Right lobe of liver (tissue), 6 donors: ENCODE measurements at regions not wholly inside any gene's neighbourhood (a gene's known extent, or its start where the extent isn't known, plus 50 kb on each side); places are given as distances from the start of the nearest gene placed in this dataset.

Source experiments
- ATAC-seq, 4 donors: fragments of 200-7000 bp; cut with Tn5 transposase; one replicate each; pipeline ENCODE4 v1.9.1; 2020; ENCODE audit warnings: mild to moderate bottlenecking in 4 of 4, moderate library complexity in 4 of 4
- DNase-seq, 3 donors: peaks; one replicate each; pipeline ENCODE4 v3.0.0-alpha.2; 2020
- H3K27ac ChIP-seq, 3 donors: fragments of 200-600 bp; one replicate each; pipeline ENCODE4 v1.8.0; 2022
- H3K27me3 ChIP-seq, 2 donors: fragments of 200-600 bp; one replicate each; pipeline ENCODE4 v1.8.0; 2022
- H3K36me3 ChIP-seq, 4 donors: fragments of 200-600 bp; sonication (generic) in 1 of 4; one replicate each; pipeline versions ENCODE4 v1.5.1 to v1.8.0; 2017 to 2022; ENCODE audit warnings: control low read depth in 1 of 4
- H3K4me1 ChIP-seq, 4 donors: fragments of 200-600 bp; sonication (generic) in 1 of 4; one replicate each; pipeline versions ENCODE4 v1.5.1 to v1.8.0; 2017 to 2022; ENCODE audit warnings: control low read depth in 1 of 4
- H3K4me3 ChIP-seq, 3 donors: fragments of 200-600 bp; one replicate each; pipeline ENCODE4 v1.8.0; 2022
- H3K9me3 ChIP-seq, 4 donors: fragments of 200-600 bp; sonication (generic) in 1 of 4; one replicate each; pipeline versions ENCODE4 v1.5.1 to v1.8.0; 2017 to 2022; ENCODE audit warnings: control low read depth in 1 of 4
- CTCF ChIP-seq, 4 donors: fragments of 200-600 bp in 3 of 4; fragments of 450-650 bp in 1 of 4; IDR thresholded peaks; one replicate each; pipeline versions ENCODE4 v1.5.1 to v1.8.0; 2016 to 2022; ENCODE audit warnings: antibody characterized with exemption in 4 of 4, mild to moderate bottlenecking in 2 of 4
- POLR2A ChIP-seq: fragments of 450-650 bp; IDR thresholded peaks from one replicate; pipeline ENCODE4 v1.6.1; 2017; ENCODE audit warnings: antibody characterized with exemption, mild to moderate bottlenecking
- WGBS: methylation state at CpG from one replicate; pipeline ENCODE4 v1.1.6; 2018; ENCODE audit warnings: low coverage, low lambda C conversion rate; ENCODE audit not compliant: insufficient coverage; ENCODE audit errors: missing lambda C conversion rate; 5-methylcytosine and 5-hydroxymethylcytosine counted together
- intact Hi-C, 2 donors: fragments of 100-400 bp; cut with DNase I; formaldehyde crosslinking; loops; one replicate each; pipeline versions ENCODE4 v1.11.2 to v1.14.1; 2022
- donor health status: DM: no; HTN: yes; CAD: no.
- donor health status: DM: no; HTN: no; CAD: no.
- donor health status: DM: no; HTN: no; CAD: no.
- donor health status: DM: no; HTN: yes; CAD: no.
- donor health status: DM: no; HTN: yes; CAD: no.

DNA sequence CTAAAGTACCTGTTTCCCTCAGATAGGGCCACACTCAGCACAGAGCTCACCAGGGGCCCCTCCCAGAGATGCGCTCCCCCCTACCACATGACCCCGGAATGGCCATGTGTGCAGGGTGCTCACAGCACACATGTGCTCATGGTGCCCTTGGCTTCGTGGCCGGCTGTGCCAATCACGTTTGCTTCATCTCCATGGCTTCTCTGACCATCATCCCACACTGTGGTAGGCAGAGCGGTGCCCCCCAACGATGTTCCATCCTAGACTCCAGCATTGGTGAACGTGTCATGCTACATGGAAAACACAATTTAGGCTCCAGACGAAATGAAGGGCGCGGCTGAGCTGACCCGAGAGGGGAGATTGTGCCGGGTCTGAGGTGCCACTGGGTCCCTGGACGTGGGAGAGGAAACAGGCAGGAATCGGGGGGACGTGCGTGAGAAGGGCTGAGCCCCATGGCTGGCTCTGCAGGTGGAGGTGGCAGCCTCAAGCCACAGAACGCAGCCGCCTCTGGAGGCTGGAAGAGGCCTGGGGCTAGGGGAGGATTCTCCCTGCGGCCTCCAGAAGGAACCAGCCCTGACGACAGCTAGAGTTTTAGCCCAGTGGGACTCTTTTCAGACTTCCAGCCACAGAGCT is 126.5 kb downstream of the DLL1 start:
- no peak for ATAC-seq
- intact Hi-C loops: no loop called here
- Histone ChIP-seq H3K27ac (no peak overlapping the region), H3K27me3 (no peaks in the 10 kb centered on the region), H3K4me1 (no peaks in the 10 kb centered on the region), H3K9me3 (no peaks in the 10 kb centered on the region), H3K4me3 (no peak overlapping the region), H3K36me3 (no peaks in the 10 kb centered on the region)
- TF ChIP-seq POLR2A (no peak), CTCF (IDR thresholded peaks at IDR 0.05) (no peak)
- no CpG with 5 or more reads among the region's 21 CpGs for WGBS
- DNase-seq: peak in 1 of 3 donors; percentile 31

GRCh38 chr6:170163405-170164170 is 127.3 kb downstream of the DLL1 start:
- Histone ChIP-seq H3K9me3 (no peaks in the 10 kb centered on the region), H3K27me3 (no peaks in the 10 kb centered on the region), H3K4me1 (no peaks in the 10 kb centered on the region), H3K36me3 (no peaks in the 10 kb centered on the region), H3K4me3 (no peak overlapping the region), H3K27ac (no peak overlapping the region)
- intact Hi-C loops: no loop called here
- no peak for ATAC-seq
- 87% methylated on average over 12 of the region's 27 CpGs for WGBS
- TF ChIP-seq CTCF (IDR thresholded peaks at IDR 0.05): no peak
- no peak for TF ChIP-seq POLR2A
- DNase-seq: no peak

GRCh38 chr6:170162775-170163404 is 128.0 kb downstream of the DLL1 start:
- H3K27me3 ChIP-seq: no peaks in the 10 kb centered on the region
- DNase-seq: no peak
- TF ChIP-seq CTCF (IDR thresholded peaks at IDR 0.05): no peak
- TF ChIP-seq POLR2A: no peak
- ATAC-seq: no peak
- no peak overlapping the region for H3K4me3 ChIP-seq
- WGBS: 76% methylated on average over 11 of the region's 19 CpGs
- H3K9me3 ChIP-seq: no peaks in the 10 kb centered on the region
- intact Hi-C loops: no loop called here
- H3K4me1 ChIP-seq: no peaks in the 10 kb centered on the region
- H3K36me3 ChIP-seq: no peaks in the 10 kb centered on the region
- no peak overlapping the region for H3K27ac ChIP-seq

DNA sequence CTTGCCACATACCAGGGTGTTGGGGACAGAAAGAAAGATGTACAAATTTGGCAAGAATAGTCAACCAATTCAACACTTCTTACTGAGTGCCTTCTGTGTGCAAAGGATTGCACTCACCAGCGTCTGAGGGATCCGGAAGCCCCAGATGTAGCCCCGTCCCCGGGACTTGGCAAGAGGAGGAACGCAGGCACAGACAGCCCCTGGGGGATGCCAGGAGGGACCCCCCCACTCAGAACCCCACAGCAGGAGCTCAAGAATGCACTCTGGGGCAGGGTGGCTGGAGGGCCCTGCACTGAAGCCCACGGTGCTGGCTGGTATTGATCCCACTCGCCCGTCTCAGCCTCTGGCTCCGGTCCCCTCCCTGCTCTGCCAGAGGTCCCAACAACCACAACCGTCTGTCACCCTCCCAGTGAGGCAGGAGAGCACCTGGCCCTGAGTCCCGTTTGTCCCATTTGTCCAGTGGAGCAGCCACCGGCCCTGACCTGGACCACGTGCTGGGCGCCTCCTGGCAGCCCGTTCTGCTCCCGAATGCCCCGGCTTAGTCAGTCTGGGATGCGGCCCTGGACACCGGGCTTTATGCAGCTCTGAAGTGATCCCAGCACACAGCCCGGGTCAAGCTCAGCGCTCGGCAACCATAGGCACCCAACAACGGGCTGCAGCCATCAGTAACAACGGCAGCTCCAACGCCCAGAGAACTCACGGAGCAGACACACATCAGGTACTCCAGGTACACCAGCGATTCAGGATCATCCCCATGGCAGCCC is 128.7 kb downstream of the DLL1 start:
- TF ChIP-seq POLR2A (no peak), CTCF (IDR thresholded peaks at IDR 0.05) (no peak)
- ATAC-seq: no peak
- Histone ChIP-seq H3K27me3 (no peaks in the 10 kb centered on the region), H3K4me3 (no peak overlapping the region), H3K9me3 (no peaks in the 10 kb centered on the region), H3K27ac (no peak overlapping the region), H3K4me1 (no peaks in the 10 kb centered on the region), H3K36me3 (no peaks in the 10 kb centered on the region)
- WGBS: 89% methylated on average over 4 of the region's 27 CpGs
- peak in 1 of 3 donors; percentile 41 for DNase-seq
- intact Hi-C loops: no loop called here
